ENCODE measurements at regions not wholly inside any gene's neighbourhood (a gene's known extent, or its start where the extent isn't known, plus 50 kb on each side); places are given as distances from the start of the nearest gene placed in this dataset.

- no TSS peak for BruUV-seq (replicated peaks)
- Histone ChIP-seq H3K4me1 (replicated peaks in 1 of 2; ENCODE audit: control insufficient read depth in 2 of 2, insufficient read depth in 2 of 2, low read length in 2 of 2) (no peaks in the 10 kb centered on the region), H3K36me3 (ENCODE audit: control insufficient read depth, insufficient read depth, low read length) (no peaks in the 10 kb centered on the region), H3K9me3 (replicated peaks; ENCODE audit: control insufficient read depth, insufficient read depth, low read depth, low read length) (no peaks in the 10 kb centered on the region), H3K27me3 (ENCODE audit: control insufficient read depth in 2 of 2, insufficient read depth in 2 of 2, low read length in 2 of 2) (no peaks in the 10 kb centered on the region), H3K9me1 (ENCODE audit: control insufficient read depth, insufficient read depth, low read length) (no peaks in the 10 kb centered on the region), H3K9ac (ENCODE audit: insufficient read depth in 1 of 2, low read depth in 2 of 2, low read length in 2 of 2) (no peak overlapping the region), H3K4me3 (no peak overlapping the region), H3K27ac (ENCODE audit: extremely low read depth, low read depth, low read length) (no peak overlapping the region), H4K20me1 (replicated peaks; ENCODE audit: control insufficient read depth, insufficient read depth, low read length) (no peaks in the 10 kb centered on the region), H3K4me2 (ENCODE audit: insufficient read depth, low read length) (no peak overlapping the region), H3K79me2 (ENCODE audit: control insufficient read depth, insufficient read depth, low read length) (no peaks in the 10 kb centered on the region), H2AFZ (ENCODE audit: low read depth, low read length) (no peak overlapping the region)
- in situ Hi-C loops (cut with MboI) (no loop called here), intact Hi-C loops (cut with micrococcal nuclease) (no loop called here)
- DNase-seq (ENCODE audit: extremely low read depth in 1 of 4, low spot score in 3 of 4) (no peak), FAIRE-seq (no peak), ATAC-seq (no peak)
- ChIA-PET POLR2A (no interaction called here), CTCF (ENCODE audit: low intra/inter-chr PET ratio) (no interaction called here)
- TF ChIP-seq XRCC4 (IDR thresholded peaks at IDR 0.05; ENCODE audit: extremely low read depth, insufficient read depth, insufficient read length): no peak
- no peak for TF ChIP-seq GATA2 (CRISPR knock-in tag; IDR thresholded peaks at IDR 0.05)
- TF ChIP-seq NEUROD1 (IDR thresholded peaks at IDR 0.05; ENCODE audit: borderline replicate concordance, low read depth, low read length, partially characterized antibody): no peak
- TF ChIP-seq ARNT (IDR thresholded peaks at IDR 0.05): no peak
- no peak for TF ChIP-seq ZFX (CRISPR knock-in tag; IDR thresholded peaks at IDR 0.05)
- TF ChIP-seq BCL6 (CRISPR knock-in tag; IDR thresholded peaks at IDR 0.05): no peak
- TF ChIP-seq RB1 (IDR thresholded peaks at IDR 0.05; ENCODE audit: low read depth): no peak
- no peak for TF ChIP-seq SMAD3 (CRISPR knock-in tag; conservative IDR thresholded peaks at IDR 0.05)
- WGBS (ENCODE audit: insufficient coverage, low coverage, missing lambda C conversion rate): 14% methylated on average over 3 of the region's 4 CpGs
Measured at GRCh38 chrX:149996515-149996914, 58.2 kb upstream of the EOLA2 start.

- Histone ChIP-seq H3K36me3 (ENCODE audit: control insufficient read depth, insufficient read depth, low read length) (no peaks in the 10 kb centered on the region), H3K4me1 (replicated peaks in 1 of 2; ENCODE audit: control insufficient read depth in 2 of 2, insufficient read depth in 2 of 2, low read length in 2 of 2) (no peaks in the 10 kb centered on the region), H3K79me2 (ENCODE audit: control insufficient read depth, insufficient read depth, low read length) (no peaks in the 10 kb centered on the region), H3K27ac (ENCODE audit: extremely low read depth, low read depth, low read length) (no peak overlapping the region), H3K27me3 (ENCODE audit: control insufficient read depth in 2 of 2, insufficient read depth in 2 of 2, low read length in 2 of 2) (no peaks in the 10 kb centered on the region), H4K20me1 (replicated peaks; ENCODE audit: control insufficient read depth, insufficient read depth, low read length) (no peaks in the 10 kb centered on the region), H2AFZ (ENCODE audit: low read depth, low read length) (no peak overlapping the region), H3K9me1 (ENCODE audit: control insufficient read depth, insufficient read depth, low read length) (no peaks in the 10 kb centered on the region), H3K9me3 (replicated peaks; ENCODE audit: control insufficient read depth, insufficient read depth, low read depth, low read length) (no peaks in the 10 kb centered on the region), H3K9ac (ENCODE audit: insufficient read depth in 1 of 2, low read depth in 2 of 2, low read length in 2 of 2) (no peak overlapping the region), H3K4me2 (ENCODE audit: insufficient read depth, low read length) (no peak overlapping the region), H3K4me3 (no peak overlapping the region)
- CTCF ChIA-PET (ENCODE audit: low intra/inter-chr PET ratio): no interaction called here
- intact Hi-C loops (cut with micrococcal nuclease): no loop called here
- BruUV-seq (replicated peaks): no TSS peak
- no peak for FAIRE-seq
- DNase-seq (ENCODE audit: extremely low read depth in 1 of 4, low spot score in 3 of 4): no peak
- 3% methylated on average over 2 of the region's 2 CpGs for WGBS (ENCODE audit: insufficient coverage, low coverage, missing lambda C conversion rate)
- no peak for ATAC-seq
- POLR2A ChIA-PET: no interaction called here
- in situ Hi-C loops (cut with MboI): no loop called here
- TF ChIP-seq BRD9 (IDR thresholded peaks at IDR 0.05; ENCODE audit: low read depth, partially characterized antibody) (no peak), BCL6 (CRISPR knock-in tag; IDR thresholded peaks at IDR 0.05) (no peak), TSHZ1 (CRISPR knock-in tag; IDR thresholded peaks at IDR 0.05) (no peak), ZNF239 (CRISPR knock-in tag; IDR thresholded peaks at IDR 0.05) (no peak), NCOA2 (IDR thresholded peaks at IDR 0.05; ENCODE audit: partially characterized antibody in 2 of 2) (no peak), NKRF (IDR thresholded peaks at IDR 0.05; ENCODE audit: borderline replicate concordance) (no peak)
Measured at GRCh38 chrX:150005027-150005426, 66.7 kb upstream of the EOLA2 start.

Data from K562 (cell line).